ENCODE measurements at regions not wholly inside any gene's neighbourhood (a gene's known extent, or its start where the extent isn't known, plus 50 kb on each side); places are given as distances from the start of the nearest gene placed in this dataset.
"Not testable (repeated sequence)": the region's sequence is repeated elsewhere in the genome, so short reads cannot be mapped to it uniquely, and the experiment has no call there.

DNA sequence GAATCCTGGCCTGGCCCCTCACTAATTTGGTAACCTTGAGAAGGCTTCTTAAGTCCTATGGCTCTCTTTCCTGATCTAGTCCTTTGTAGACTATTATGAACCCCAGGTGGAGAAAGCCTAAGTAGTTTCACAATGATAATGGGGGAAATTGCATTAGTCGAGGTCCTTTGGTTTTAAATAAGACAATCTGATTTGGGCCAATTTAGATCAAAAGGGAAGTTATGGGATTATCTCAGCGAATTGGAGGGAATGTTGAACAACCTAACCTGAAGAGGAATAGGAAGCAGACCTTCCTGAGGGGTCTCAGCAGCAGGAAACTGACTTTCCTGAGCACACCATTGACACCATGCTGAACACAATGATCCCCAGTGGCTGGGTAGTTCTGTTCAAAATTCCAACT is 331.5 kb downstream of the PRDM5 start:
- Histone ChIP-seq H3K27me3 (ENCODE audit: control insufficient read depth in 3 of 3, insufficient read depth in 3 of 3, low read length in 3 of 3) (no peaks in the 10 kb centered on the region), H3K9me3 (ENCODE audit: control insufficient read depth in 2 of 2, insufficient read depth in 1 of 2, low read depth in 1 of 2, low read length in 1 of 2) (no peaks in the 10 kb centered on the region), H3K4me3 (ENCODE audit: low read depth in 1 of 3, low read length in 3 of 3) (no peak overlapping the region), H3K27ac (ENCODE audit: low read depth in 1 of 3, low read length in 2 of 3) (no peak overlapping the region), H3K4me1 (ENCODE audit: control insufficient read depth in 3 of 3, insufficient read depth in 2 of 3, low read depth in 1 of 3, low read length in 2 of 3) (no peaks in the 10 kb centered on the region), H3K36me3 (ENCODE audit: control insufficient read depth in 3 of 3, insufficient read depth in 2 of 3, low read depth in 1 of 3, low read length in 3 of 3) (no peaks in the 10 kb centered on the region)
- DNase-seq, result no peak
- no peak for FAIRE-seq
- WGBS, 3 donors, result 55 to 64% (median 59%) methylated on average over 2 of the region's 2 CpGs

DNA sequence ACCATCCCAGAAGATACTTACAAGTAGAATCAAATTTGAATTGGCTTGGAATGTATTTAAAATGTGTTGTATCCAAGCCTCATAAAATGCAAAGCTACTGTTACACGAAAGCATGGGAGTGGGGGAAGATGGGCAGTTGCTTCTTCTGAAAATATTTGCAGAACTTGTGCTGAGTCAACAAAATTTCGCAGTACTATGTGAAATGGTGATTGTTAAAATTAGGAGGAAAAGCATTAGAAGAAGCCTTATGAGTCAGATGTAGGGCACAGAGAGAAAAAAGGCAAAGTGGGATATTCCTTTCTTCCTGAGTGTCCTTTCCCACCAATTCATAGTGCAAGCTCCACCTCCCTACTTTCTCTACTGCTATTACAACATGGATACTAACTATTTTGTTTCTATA is 332.7 kb downstream of the PRDM5 start:
- WGBS, 3 donors, result 55 to 63% (median 63%) methylated on average over 2 of the region's 2 CpGs
- Histone ChIP-seq H3K4me3 (ENCODE audit: low read depth in 1 of 3, low read length in 3 of 3) (no peak overlapping the region), H3K27ac (ENCODE audit: low read depth in 1 of 3, low read length in 2 of 3) (no peak overlapping the region), H3K4me1 (ENCODE audit: control insufficient read depth in 3 of 3, insufficient read depth in 2 of 3, low read depth in 1 of 3, low read length in 2 of 3) (no peaks in the 10 kb centered on the region), H3K36me3 (ENCODE audit: control insufficient read depth in 3 of 3, insufficient read depth in 2 of 3, low read depth in 1 of 3, low read length in 3 of 3) (no peaks in the 10 kb centered on the region), H3K27me3 (ENCODE audit: control insufficient read depth in 3 of 3, insufficient read depth in 3 of 3, low read length in 3 of 3) (no peaks in the 10 kb centered on the region), H3K9me3 (ENCODE audit: control insufficient read depth in 2 of 2, insufficient read depth in 1 of 2, low read depth in 1 of 2, low read length in 1 of 2) (no peaks in the 10 kb centered on the region)
- DNase-seq (no peak), FAIRE-seq (no peak)

GRCh38 chr4:120568731-120569130 is 353.8 kb downstream of the PRDM5 start:
- Histone ChIP-seq H3K36me3 (ENCODE audit: control insufficient read depth in 3 of 3, insufficient read depth in 2 of 3, low read depth in 1 of 3, low read length in 3 of 3) (no peaks in the 10 kb centered on the region), H3K4me3 (ENCODE audit: low read depth in 1 of 3, low read length in 3 of 3) (no peak overlapping the region), H3K9me3 (ENCODE audit: control insufficient read depth in 2 of 2, insufficient read depth in 1 of 2, low read depth in 1 of 2, low read length in 1 of 2) (no peaks in the 10 kb centered on the region), H3K27ac (ENCODE audit: low read depth in 1 of 3, low read length in 2 of 3) (no peak overlapping the region), H3K27me3 (ENCODE audit: control insufficient read depth in 3 of 3, insufficient read depth in 3 of 3, low read length in 3 of 3) (no peaks in the 10 kb centered on the region), H3K4me1 (ENCODE audit: control insufficient read depth in 3 of 3, insufficient read depth in 2 of 3, low read depth in 1 of 3, low read length in 2 of 3) (no peaks in the 10 kb centered on the region)
- DNase-seq, result no peak
- no peak for FAIRE-seq
- 23 to 66% (median 38%) methylated on average over 2 of the region's 2 CpGs for WGBS, 3 donors

- Histone ChIP-seq H3K36me3 (ENCODE audit: control insufficient read depth in 3 of 3, insufficient read depth in 2 of 3, low read depth in 1 of 3, low read length in 3 of 3) (no peaks in the 10 kb centered on the region), H3K4me1 (ENCODE audit: control insufficient read depth in 3 of 3, insufficient read depth in 2 of 3, low read depth in 1 of 3, low read length in 2 of 3) (no peaks in the 10 kb centered on the region), H3K27ac (ENCODE audit: low read depth in 1 of 3, low read length in 2 of 3) (no peak overlapping the region), H3K27me3 (ENCODE audit: control insufficient read depth in 3 of 3, insufficient read depth in 3 of 3, low read length in 3 of 3) (no peaks in the 10 kb centered on the region), H3K4me3 (ENCODE audit: low read depth in 1 of 3, low read length in 3 of 3) (no peak overlapping the region), H3K9me3 (ENCODE audit: control insufficient read depth in 2 of 2, insufficient read depth in 1 of 2, low read depth in 1 of 2, low read length in 1 of 2) (peaks cover 0 to 4% of the 10 kb centered on the region in 2 donors)
- no peak for DNase-seq
- WGBS, 3 donors, result 71 to 83% (median 77%) methylated on average over 2 of the region's 2 CpGs
- FAIRE-seq, result no peak
Measured at GRCh38 chr4:120561648-120562047, 360.9 kb downstream of the PRDM5 start.

DNA sequence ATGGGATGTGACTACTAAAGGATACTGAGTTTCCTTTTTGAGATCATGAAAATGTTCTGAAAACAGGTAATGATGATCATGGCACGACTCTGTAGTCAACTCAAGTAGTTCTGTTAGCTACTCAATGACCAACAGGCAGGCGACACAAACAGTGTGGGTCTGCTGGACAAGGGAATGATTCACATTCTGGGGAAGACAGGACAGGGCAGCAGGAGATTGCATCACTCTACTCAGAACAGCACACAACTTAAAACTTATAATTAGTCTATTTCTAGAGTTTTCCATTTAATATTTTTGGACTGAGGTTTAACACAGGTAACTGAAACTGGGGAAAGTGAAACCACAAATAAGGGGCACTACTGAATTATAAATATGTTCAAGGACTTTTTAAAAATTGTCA is 365.2 kb downstream of the PRDM5 start:
- FAIRE-seq, result no peak
- 69 to 81% (median 71%) methylated on average over 2 of the region's 2 CpGs for WGBS, 3 donors

GRCh38 chr4:120555058-120555457 is 367.5 kb downstream of the PRDM5 start:
- no peak for DNase-seq
- WGBS, 3 donors, result 45 to 56% (median 50%) methylated on average over 2 of the region's 2 CpGs
- no peaks in the 10 kb centered on the region for H3K36me3 ChIP-seq (ENCODE audit: control insufficient read depth in 3 of 3, insufficient read depth in 2 of 3, low read depth in 1 of 3, low read length in 3 of 3)
- no peak overlapping the region for H3K27ac ChIP-seq (ENCODE audit: low read depth in 1 of 3, low read length in 2 of 3)
- FAIRE-seq, result no peak
- no peaks in the 10 kb centered on the region for H3K4me1 ChIP-seq (ENCODE audit: control insufficient read depth in 3 of 3, insufficient read depth in 2 of 3, low read depth in 1 of 3, low read length in 2 of 3)
- no peaks in the 10 kb centered on the region for H3K27me3 ChIP-seq (ENCODE audit: control insufficient read depth in 3 of 3, insufficient read depth in 3 of 3, low read length in 3 of 3)
- H3K9me3 ChIP-seq (ENCODE audit: control insufficient read depth in 2 of 2, insufficient read depth in 1 of 2, low read depth in 1 of 2, low read length in 1 of 2), result no peaks in the 10 kb centered on the region
- no peak overlapping the region for H3K4me3 ChIP-seq (ENCODE audit: low read depth in 1 of 3, low read length in 3 of 3)

More for the DNA sequence above, 365.2 kb downstream of the PRDM5 start:
- no peaks in the 10 kb centered on the region for H3K4me1 ChIP-seq (ENCODE audit: control insufficient read depth in 3 of 3, insufficient read depth in 2 of 3, low read depth in 1 of 3, low read length in 2 of 3)
- no peaks in the 10 kb centered on the region for H3K27me3 ChIP-seq (ENCODE audit: control insufficient read depth in 3 of 3, insufficient read depth in 3 of 3, low read length in 3 of 3)
- peaks cover 0 to 4% of the 10 kb centered on the region in 2 donors for H3K9me3 ChIP-seq (ENCODE audit: control insufficient read depth in 2 of 2, insufficient read depth in 1 of 2, low read depth in 1 of 2, low read length in 1 of 2)
- no peak for DNase-seq
- no peak overlapping the region for H3K27ac ChIP-seq (ENCODE audit: low read depth in 1 of 3, low read length in 2 of 3)
- no peaks in the 10 kb centered on the region for H3K36me3 ChIP-seq (ENCODE audit: control insufficient read depth in 3 of 3, insufficient read depth in 2 of 3, low read depth in 1 of 3, low read length in 3 of 3)
- H3K4me3 ChIP-seq (ENCODE audit: low read depth in 1 of 3, low read length in 3 of 3), result no peak overlapping the region

GRCh38 chr4:120554086-120554485 is 368.4 kb downstream of the PRDM5 start:
- no peak for FAIRE-seq

DNA sequence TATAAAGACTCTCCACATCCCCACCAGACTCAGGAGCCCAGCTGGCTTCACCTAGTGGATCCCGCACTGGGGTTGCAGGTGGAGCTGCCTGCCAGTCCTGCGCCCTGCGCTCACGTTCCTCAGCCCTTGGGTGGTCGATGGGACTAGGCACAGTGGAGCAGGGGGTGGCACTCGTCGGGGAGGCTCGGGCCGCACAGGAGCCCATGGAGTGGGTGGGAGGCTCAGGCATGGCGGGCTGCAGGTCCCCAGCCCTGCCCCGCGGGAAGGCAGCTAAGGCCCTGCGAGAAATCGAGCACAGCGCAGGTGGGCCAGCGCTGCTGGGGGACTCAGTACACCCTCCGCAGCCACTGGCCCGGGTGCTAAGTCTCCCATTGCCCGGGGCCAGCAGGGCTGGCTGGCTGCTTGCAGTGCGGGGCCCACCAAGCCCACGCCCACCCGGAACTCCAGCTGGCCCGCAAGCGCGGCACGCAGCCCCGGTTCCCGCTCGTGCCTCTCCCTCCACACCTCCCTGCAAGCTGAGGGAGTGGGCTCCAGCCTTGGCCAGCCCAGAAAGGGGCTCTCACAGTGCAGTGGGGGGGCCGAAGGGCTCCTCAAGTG is 371.8 kb downstream of the PRDM5 start:
- WGBS, 3 donors, result 91 to 95% (median 91%) methylated on average over 22 to 30 of the region's 30 CpGs
- H3K4me1 ChIP-seq (ENCODE audit: control insufficient read depth in 3 of 3, insufficient read depth in 2 of 3, low read depth in 1 of 3, low read length in 2 of 3); H3K27me3 ChIP-seq (ENCODE audit: control insufficient read depth in 3 of 3, insufficient read depth in 3 of 3, low read length in 3 of 3); DNase-seq; FAIRE-seq; H3K36me3 ChIP-seq (ENCODE audit: control insufficient read depth in 3 of 3, insufficient read depth in 2 of 3, low read depth in 1 of 3, low read length in 3 of 3); H3K27ac ChIP-seq (ENCODE audit: low read depth in 1 of 3, low read length in 2 of 3); H3K4me3 ChIP-seq (ENCODE audit: low read depth in 1 of 3, low read length in 3 of 3); H3K9me3 ChIP-seq (ENCODE audit: control insufficient read depth in 2 of 2, insufficient read depth in 1 of 2, low read depth in 1 of 2, low read length in 1 of 2): not testable (repeated sequence)

More at GRCh38 chr4:120554086-120554485, 368.4 kb downstream of the PRDM5 start:
- 63 to 76% (median 67%) methylated on average over 3 of the region's 3 CpGs for WGBS, 3 donors
- Histone ChIP-seq H3K27ac (ENCODE audit: low read depth in 1 of 3, low read length in 2 of 3) (no peak overlapping the region), H3K9me3 (ENCODE audit: control insufficient read depth in 2 of 2, insufficient read depth in 1 of 2, low read depth in 1 of 2, low read length in 1 of 2) (no peaks in the 10 kb centered on the region), H3K36me3 (ENCODE audit: control insufficient read depth in 3 of 3, insufficient read depth in 2 of 3, low read depth in 1 of 3, low read length in 3 of 3) (no peaks in the 10 kb centered on the region), H3K4me1 (ENCODE audit: control insufficient read depth in 3 of 3, insufficient read depth in 2 of 3, low read depth in 1 of 3, low read length in 2 of 3) (no peaks in the 10 kb centered on the region), H3K4me3 (ENCODE audit: low read depth in 1 of 3, low read length in 3 of 3) (no peak overlapping the region), H3K27me3 (ENCODE audit: control insufficient read depth in 3 of 3, insufficient read depth in 3 of 3, low read length in 3 of 3) (no peaks in the 10 kb centered on the region)
- DNase-seq, result no peak

GRCh38 chr4:120549011-120549570 is 373.4 kb downstream of the PRDM5 start:
- no peaks in the 10 kb centered on the region for H3K27me3 ChIP-seq (ENCODE audit: control insufficient read depth in 3 of 3, insufficient read depth in 3 of 3, low read length in 3 of 3)
- no peaks in the 10 kb centered on the region for H3K9me3 ChIP-seq (ENCODE audit: control insufficient read depth in 2 of 2, insufficient read depth in 1 of 2, low read depth in 1 of 2, low read length in 1 of 2)
- no peak for DNase-seq
- H3K4me3 ChIP-seq (ENCODE audit: low read depth in 1 of 3, low read length in 3 of 3), result no peak overlapping the region
- no peaks in the 10 kb centered on the region for H3K4me1 ChIP-seq (ENCODE audit: control insufficient read depth in 3 of 3, insufficient read depth in 2 of 3, low read depth in 1 of 3, low read length in 2 of 3)
- no peak for FAIRE-seq
- H3K27ac ChIP-seq (ENCODE audit: low read depth in 1 of 3, low read length in 2 of 3), result no peak overlapping the region
- H3K36me3 ChIP-seq (ENCODE audit: control insufficient read depth in 3 of 3, insufficient read depth in 2 of 3, low read depth in 1 of 3, low read length in 3 of 3), result no peaks in the 10 kb centered on the region
